Rectal smooth muscle tissue (tissue), 1 donor: ENCODE measurements at regions not wholly inside any gene's neighbourhood (a gene's known extent, or its start where the extent isn't known, plus 50 kb on each side); places are given as distances from the start of the nearest gene placed in this dataset.
"Not testable (repeated sequence)": the region's sequence is repeated elsewhere in the genome, so short reads cannot be mapped to it uniquely, and the experiment has no call there.

Experiments used
- H3K27ac ChIP-seq: one replicate; pipeline ENCODE4 v1.7.0; 2013; ENCODE audit warnings: low read depth, low read length, inconsistent platforms
- H3K27me3 ChIP-seq: one replicate; pipeline ENCODE4 v1.7.0; 2013; ENCODE audit warnings: low read length; ENCODE audit not compliant: control insufficient read depth, insufficient read depth
- H3K36me3 ChIP-seq: one replicate; pipeline ENCODE4 v1.7.0; 2013; ENCODE audit warnings: low read length; ENCODE audit not compliant: control insufficient read depth, insufficient read depth
- H3K4me1 ChIP-seq: one replicate; pipeline ENCODE4 v1.7.0; 2013; ENCODE audit warnings: low read length; ENCODE audit not compliant: control insufficient read depth, insufficient read depth
- H3K4me3 ChIP-seq: one replicate; pipeline ENCODE4 v1.7.0; 2013; ENCODE audit warnings: low read length
- H3K9ac ChIP-seq: one replicate; pipeline ENCODE4 v1.7.0; 2013; ENCODE audit warnings: low read length

DNA sequence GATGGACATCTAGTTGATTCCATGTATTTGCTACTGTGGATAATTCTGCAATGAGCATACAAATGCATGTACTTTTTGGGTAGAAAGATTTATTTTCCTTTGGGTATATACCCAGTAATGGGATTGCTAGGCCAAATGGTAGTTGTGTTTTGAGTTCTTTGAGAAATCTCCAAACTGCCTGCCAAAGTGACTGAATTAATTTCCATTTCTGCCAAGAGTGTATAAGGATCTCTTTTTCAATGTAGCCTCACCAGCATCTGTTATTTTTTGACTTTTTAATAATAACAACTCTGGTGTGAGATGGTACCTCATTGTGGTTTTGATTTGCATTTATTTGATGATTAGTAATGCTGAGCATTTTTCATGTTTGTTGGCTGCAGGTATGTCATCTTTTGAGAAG is 435.0 kb upstream of the CBLB start:
- Histone ChIP-seq H3K27me3 (no peaks in the 10 kb centered on the region), H3K27ac (no peak overlapping the region), H3K4me1 (no peaks in the 10 kb centered on the region), H3K4me3 (no peak overlapping the region), H3K36me3 (no peaks in the 10 kb centered on the region), H3K9ac (no peak overlapping the region)

DNA sequence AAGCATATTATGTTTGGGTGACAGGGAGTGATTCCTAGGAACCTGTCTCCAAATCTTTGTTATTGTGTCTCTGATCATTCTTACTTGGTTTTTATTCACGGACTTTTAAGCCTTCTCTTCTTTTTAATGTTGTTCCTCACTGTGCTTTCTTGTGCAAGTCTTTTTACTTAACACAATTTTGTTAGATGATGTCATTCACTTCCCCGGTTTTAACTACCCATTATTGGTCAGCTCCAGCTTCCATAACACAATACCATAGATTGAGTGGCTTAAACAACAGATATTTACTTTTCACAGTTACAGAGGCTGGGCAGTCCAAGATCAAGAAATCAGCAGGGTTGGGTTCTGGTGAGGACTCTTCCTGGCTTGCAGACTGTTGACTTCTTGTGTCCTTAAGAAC is 436.3 kb upstream of the CBLB start:
- H3K36me3 ChIP-seq: no peaks in the 10 kb centered on the region
- no peak overlapping the region for H3K9ac ChIP-seq
- no peaks in the 10 kb centered on the region for H3K4me1 ChIP-seq
- no peaks in the 10 kb centered on the region for H3K27me3 ChIP-seq
- no peak overlapping the region for H3K4me3 ChIP-seq
- no peak overlapping the region for H3K27ac ChIP-seq

DNA sequence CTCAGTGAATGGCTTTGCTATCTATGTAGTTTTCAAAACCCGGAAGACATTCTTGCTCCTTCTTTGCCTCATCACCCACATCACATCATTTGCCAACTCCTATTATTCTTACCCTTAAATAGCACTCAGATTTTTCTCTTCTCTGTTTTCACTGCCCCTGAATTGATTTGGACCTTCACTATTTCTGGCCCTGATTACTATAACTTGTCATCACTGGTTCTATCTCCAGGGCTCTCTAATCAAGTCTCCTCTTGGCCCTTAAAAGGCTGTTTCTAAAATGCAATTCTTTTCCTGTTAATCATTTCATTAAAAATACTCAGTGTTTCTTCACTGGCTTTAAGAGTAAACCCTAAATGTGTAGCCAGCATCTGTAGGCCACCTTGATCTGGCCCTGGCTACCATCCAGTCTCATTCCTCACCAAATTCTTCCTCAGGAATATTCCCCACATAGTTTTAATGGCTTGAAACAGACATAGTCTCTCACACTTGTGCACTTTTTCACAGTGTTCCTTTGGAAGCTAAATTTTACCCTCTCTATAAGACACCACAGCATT is 437.1 kb upstream of the CBLB start:
- Histone ChIP-seq H3K36me3 (no peaks in the 10 kb centered on the region), H3K4me1 (no peaks in the 10 kb centered on the region), H3K27me3 (no peaks in the 10 kb centered on the region), H3K9ac (no peak overlapping the region), H3K4me3 (no peak overlapping the region), H3K27ac (no peak overlapping the region)

DNA sequence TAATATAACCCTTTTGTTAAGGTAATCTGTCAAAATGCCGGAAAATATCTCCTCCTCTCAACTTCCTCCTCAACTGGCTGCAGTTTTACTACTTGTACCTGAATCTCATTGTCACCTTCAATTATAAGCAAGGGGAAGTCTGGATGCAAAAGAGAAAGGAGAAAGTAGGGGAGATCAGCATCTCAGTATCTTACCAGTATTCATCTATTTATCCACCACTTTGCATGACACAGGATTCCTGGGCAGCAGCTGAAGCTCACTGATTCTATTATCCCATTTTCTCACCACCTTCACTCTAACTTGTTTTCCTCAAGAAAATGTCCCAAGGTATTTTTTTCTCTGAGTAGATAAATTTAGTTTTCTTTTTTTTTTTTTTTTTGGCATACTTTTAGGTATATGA is 440.5 kb upstream of the CBLB start:
- Histone ChIP-seq H3K9ac (no peak overlapping the region), H3K27me3 (no peaks in the 10 kb centered on the region), H3K4me1 (no peaks in the 10 kb centered on the region), H3K27ac (no peak overlapping the region), H3K4me3 (no peak overlapping the region), H3K36me3 (no peaks in the 10 kb centered on the region)

DNA sequence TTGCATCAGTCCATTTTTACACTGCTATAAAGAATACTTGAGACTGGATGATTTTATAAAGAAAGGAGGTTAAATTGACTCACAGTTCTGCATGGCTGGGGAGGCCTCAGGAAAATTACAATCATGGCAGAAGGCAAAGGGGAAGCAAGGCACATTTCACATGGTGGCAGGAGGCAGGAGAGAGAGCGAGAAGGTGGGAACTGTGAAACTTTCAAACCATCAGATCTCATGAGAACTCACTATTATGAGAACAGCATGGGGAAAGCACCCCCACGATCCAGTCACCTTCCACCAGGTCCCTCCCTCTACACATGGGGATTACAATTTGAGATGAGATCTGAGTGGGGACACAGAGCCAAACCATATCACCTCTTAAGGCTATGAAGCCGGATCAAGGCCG is 441.0 kb upstream of the CBLB start:
- not testable (repeated sequence) for H3K27ac ChIP-seq, H3K36me3 ChIP-seq, H3K4me1 ChIP-seq, H3K9ac ChIP-seq, H3K4me3 ChIP-seq, H3K27me3 ChIP-seq

DNA sequence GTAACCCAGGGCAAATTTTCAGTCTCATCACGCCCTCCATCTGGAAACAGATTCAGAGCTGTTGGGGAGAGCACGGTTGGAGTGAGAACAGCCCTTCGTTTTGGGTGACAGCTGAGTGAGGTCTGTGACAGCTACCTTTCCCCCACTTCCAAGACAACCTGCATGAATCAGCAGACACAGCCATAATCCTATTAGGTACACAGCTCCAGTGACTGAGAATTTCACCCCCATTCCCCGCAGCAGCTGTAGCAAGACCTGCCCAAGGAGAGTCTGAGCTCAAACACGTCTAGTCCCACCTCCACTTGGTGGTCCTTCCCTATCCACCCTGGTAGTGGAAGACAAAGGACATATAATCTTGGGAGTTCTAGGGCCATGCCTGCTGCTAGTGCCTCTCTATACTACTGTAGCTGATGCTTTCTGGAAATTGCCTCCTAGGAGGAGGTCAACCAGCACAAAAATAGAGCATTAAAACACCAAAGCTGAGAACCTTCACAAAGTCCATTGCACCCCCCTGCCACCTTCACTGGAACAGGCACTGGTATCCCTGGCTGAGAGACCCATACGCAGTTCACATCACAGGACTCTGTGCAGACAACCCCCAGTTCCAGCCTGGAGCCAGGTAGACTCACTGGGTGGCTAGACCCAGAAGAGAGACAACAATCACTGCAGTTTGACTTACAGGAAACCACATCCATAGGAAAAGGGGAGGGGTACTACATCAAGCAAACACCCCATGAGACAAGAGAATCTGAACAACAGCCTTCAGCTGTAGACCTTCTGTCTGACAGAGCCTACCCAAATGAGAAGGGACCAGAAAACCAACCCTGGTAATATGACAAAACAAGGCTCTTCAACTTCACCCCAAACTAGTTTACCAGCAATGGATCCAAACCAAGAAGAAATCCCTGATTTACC is 448.6 kb upstream of the CBLB start:
- H3K27ac ChIP-seq: no peak overlapping the region
- no peak overlapping the region for H3K9ac ChIP-seq
- H3K4me1 ChIP-seq: no peaks in the 10 kb centered on the region
- no peaks in the 10 kb centered on the region for H3K36me3 ChIP-seq
- no peak overlapping the region for H3K4me3 ChIP-seq
- H3K27me3 ChIP-seq: no peaks in the 10 kb centered on the region

DNA sequence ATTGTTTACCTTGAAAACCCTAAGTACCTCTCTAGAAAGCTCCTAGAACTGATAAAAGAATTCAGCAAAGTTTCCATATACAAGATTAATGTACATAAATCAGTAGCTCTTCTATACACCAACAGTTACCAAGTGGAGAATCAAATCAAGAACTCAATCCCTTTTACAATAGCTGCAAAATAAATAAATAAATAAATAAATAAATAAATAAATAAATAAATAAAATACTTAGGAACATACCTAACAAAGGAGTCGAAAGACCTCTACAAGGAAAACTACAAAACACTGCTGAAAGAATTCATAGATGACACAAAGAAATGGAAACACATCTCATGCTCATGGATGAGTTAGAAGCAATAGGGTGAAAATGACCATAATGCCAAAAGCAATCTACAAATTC is 452.6 kb upstream of the CBLB start:
- H3K4me3 ChIP-seq, H3K27ac ChIP-seq, H3K36me3 ChIP-seq, H3K27me3 ChIP-seq, H3K4me1 ChIP-seq, H3K9ac ChIP-seq: not testable (repeated sequence)

DNA sequence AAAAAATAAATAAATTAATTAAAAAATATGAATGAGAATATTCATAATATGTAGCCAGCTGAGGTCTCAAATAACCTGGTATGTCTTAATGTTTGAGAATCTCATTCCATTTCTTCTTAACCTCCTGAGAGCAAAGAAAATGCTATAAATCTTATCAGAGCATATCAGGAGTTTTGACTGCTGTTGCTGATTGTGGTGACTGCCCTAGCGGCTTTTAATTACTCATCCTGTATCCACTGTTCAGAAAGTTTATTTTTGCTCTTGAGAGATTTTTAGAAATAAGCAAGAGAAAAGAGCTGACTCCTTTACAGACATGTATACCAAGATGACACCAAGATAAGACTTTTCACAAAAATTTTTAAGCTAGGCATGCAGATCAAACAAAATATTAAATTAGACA is 454.8 kb upstream of the CBLB start:
- Histone ChIP-seq H3K36me3 (no peaks in the 10 kb centered on the region), H3K27ac (no peak overlapping the region), H3K4me3 (no peak overlapping the region), H3K4me1 (no peaks in the 10 kb centered on the region), H3K9ac (no peak overlapping the region), H3K27me3 (no peaks in the 10 kb centered on the region)

DNA sequence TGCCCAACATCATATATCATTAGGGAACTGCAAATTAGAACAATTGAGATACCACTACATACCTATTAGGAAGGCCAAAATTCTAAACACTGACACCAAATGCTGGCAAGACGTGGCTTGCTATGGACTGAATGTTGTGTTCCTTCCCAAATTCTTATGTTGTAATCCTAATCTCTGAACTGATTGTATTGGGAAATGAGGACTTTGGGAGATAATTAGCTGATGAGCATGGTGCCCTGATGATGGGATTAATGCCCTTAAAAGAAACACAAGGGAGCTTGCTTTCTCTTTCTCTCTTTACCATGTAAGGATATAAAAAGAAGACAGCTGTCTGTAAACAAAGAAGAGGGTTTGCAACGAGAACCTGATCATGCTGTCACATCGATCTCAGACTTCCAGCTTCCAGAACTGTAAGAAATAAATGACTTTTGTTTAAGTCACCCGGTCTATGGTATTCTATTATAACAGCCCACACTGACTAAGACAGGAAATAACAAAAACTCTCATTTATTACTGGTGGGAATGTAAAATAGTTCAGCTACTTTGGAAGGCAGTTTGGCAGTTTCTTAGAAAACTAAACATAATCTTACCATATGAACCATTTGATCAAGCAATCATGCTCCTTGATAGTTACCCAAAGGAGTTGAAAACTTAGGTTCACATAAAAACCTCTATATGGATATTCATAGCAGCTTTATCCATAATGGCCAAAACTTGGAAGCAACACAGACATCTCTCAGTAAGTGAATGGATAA is 458.3 kb upstream of the CBLB start:
- Histone ChIP-seq H3K4me3 (no peak overlapping the region), H3K36me3 (no peaks in the 10 kb centered on the region), H3K27ac (no peak overlapping the region), H3K4me1 (no peaks in the 10 kb centered on the region), H3K9ac (no peak overlapping the region), H3K27me3 (no peaks in the 10 kb centered on the region)

DNA sequence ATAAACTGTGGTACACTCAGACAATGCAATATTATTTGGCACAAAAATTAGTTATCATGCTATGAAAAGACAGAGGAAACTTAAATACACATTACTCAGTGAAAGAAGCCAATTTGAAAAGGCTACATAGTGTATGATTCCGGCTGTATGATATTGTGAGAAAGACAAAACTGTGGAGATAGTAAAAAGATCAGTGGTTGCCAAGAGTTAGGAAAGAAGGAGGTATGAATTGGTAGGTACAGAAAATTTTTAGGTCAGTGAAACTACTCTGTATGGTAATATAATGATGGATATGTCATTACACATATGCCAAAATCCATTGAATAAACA is 458.8 kb upstream of the CBLB start:
- Histone ChIP-seq H3K4me1 (no peaks in the 10 kb centered on the region), H3K27ac (no peak overlapping the region), H3K36me3 (no peaks in the 10 kb centered on the region), H3K4me3 (no peak overlapping the region), H3K27me3 (no peaks in the 10 kb centered on the region), H3K9ac (no peak overlapping the region)

DNA sequence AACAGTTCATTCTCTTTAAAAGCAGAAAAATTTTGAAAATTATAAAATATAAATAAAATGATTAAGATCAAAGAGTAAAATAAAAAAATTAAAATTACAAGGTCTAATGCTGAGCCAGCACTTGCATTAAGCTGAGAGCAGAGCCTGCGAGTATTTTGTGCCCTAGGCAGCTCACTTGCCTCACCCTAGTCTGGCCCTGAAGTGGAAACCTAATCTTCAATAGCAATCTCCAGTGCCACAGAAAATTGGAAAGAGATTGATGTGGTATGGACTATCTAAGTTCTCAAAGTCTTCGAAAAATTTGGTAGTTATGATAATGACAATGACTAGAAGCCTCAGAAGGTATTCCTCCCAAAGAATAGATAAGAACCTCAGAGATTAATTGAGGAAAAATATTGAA is 459.4 kb upstream of the CBLB start:
- Histone ChIP-seq H3K27me3 (no peaks in the 10 kb centered on the region), H3K27ac (no peak overlapping the region), H3K9ac (no peak overlapping the region), H3K36me3 (no peaks in the 10 kb centered on the region), H3K4me1 (no peaks in the 10 kb centered on the region), H3K4me3 (no peak overlapping the region)

DNA sequence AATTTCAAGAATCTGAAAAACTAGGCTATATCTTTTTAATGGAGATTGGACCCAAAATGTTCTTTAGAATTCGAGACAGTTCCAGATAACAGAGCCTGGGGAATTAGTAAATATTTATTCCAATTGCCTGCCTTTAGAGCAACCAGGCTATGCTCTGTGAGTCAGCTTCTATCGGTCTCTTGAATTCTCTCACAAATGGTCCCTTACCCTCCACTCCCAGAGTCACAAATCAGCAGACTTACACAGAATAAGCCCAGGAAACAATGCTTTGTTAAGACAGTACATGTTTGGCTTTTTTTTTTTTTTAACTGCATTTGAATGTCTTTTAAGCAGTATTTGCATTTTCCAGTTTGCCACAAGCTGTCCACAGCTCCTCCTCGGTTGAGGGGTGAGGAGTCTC is 460.7 kb upstream of the CBLB start:
- Histone ChIP-seq H3K27ac (no peak overlapping the region), H3K4me3 (no peak overlapping the region), H3K36me3 (no peaks in the 10 kb centered on the region), H3K4me1 (no peaks in the 10 kb centered on the region), H3K27me3 (no peaks in the 10 kb centered on the region), H3K9ac (no peak overlapping the region)

DNA sequence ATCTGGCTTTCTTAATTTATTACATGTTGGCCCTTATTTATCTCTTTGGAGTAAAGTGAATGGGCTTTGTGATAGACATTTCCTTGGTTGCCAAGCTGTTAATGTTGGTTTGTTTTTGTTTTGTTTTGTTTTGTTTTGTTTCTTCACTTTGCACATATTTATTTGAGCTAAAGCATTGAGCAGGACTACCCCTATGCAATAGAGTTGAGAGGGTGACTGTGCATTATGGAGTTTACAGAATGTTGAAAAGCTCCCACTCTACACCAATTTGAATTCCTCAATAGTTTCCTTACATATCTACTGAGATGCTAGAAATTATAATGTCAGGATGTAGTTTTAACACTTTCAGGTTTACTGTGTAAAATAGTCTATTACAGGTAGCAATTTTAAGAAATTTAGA is 462.8 kb upstream of the CBLB start:
- no peak overlapping the region for H3K27ac ChIP-seq
- no peak overlapping the region for H3K4me3 ChIP-seq
- no peaks in the 10 kb centered on the region for H3K4me1 ChIP-seq
- no peaks in the 10 kb centered on the region for H3K27me3 ChIP-seq
- no peak overlapping the region for H3K9ac ChIP-seq
- no peaks in the 10 kb centered on the region for H3K36me3 ChIP-seq
